ENCODE measurements at regions not wholly inside any gene's neighbourhood (a gene's known extent, or its start where the extent isn't known, plus 50 kb on each side); places are given as distances from the start of the nearest gene placed in this dataset.

DNA sequence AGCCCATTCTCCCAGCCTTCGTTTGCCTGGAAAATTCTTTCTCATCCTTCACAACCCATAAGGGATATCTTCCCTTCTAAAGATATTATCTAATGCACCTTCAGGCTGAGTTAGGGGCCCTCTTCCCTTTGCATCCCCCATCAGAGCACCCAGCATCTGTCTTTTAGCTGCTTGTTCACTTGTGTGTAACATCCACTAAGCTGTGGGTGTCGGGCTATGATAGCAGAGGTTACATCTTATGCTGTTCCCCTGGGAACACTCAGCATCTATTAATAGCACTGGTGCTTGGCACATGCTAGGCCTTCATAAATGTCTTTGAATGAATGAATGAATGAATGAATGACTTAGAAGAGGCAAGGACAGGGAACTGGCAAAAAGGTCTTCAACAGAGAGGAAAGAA, 131.8 kb downstream of the NUAK1 start:
- DNase-seq, result no peak
- FAIRE-seq, result no peak
- H3K9me3 ChIP-seq (ENCODE audit: control insufficient read depth in 2 of 3, insufficient read depth in 1 of 3, low read length in 3 of 3), result no peaks in the 10 kb centered on the region
- intact Hi-C loops (cut with DNase I), result no loop called here
- no peak overlapping the region for H3K27ac ChIP-seq (ENCODE audit: low read depth in 2 of 2, low read length in 2 of 2)
- no peaks in the 10 kb centered on the region for H3K36me3 ChIP-seq (ENCODE audit: control insufficient read depth in 2 of 3, insufficient read depth in 3 of 3, low read length in 3 of 3)
- no peak overlapping the region for H3K4me3 ChIP-seq (ENCODE audit: low read length in 3 of 3)
- H3K4me1 ChIP-seq (ENCODE audit: control insufficient read depth in 2 of 3, insufficient read depth in 2 of 3, low read depth in 1 of 3, low read length in 3 of 3), result no peaks in the 10 kb centered on the region
- TF ChIP-seq, protein P1, sequence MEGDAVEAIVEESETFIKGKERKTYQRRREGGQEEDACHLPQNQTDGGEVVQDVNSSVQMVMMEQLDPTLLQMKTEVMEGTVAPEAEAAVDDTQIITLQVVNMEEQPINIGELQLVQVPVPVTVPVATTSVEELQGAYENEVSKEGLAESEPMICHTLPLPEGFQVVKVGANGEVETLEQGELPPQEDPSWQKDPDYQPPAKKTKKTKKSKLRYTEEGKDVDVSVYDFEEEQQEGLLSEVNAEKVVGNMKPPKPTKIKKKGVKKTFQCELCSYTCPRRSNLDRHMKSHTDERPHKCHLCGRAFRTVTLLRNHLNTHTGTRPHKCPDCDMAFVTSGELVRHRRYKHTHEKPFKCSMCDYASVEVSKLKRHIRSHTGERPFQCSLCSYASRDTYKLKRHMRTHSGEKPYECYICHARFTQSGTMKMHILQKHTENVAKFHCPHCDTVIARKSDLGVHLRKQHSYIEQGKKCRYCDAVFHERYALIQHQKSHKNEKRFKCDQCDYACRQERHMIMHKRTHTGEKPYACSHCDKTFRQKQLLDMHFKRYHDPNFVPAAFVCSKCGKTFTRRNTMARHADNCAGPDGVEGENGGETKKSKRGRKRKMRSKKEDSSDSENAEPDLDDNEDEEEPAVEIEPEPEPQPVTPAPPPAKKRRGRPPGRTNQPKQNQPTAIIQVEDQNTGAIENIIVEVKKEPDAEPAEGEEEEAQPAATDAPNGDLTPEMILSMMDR (IDR thresholded peaks at IDR 0.05; ENCODE audit: borderline replicate concordance, extremely low read depth, insufficient read depth), result no peak
- H3K9ac ChIP-seq (ENCODE audit: low read length in 3 of 3), result no peak overlapping the region
- H3K27me3 ChIP-seq (ENCODE audit: control insufficient read depth, insufficient read depth, low read length), result no peaks in the 10 kb centered on the region

DNA sequence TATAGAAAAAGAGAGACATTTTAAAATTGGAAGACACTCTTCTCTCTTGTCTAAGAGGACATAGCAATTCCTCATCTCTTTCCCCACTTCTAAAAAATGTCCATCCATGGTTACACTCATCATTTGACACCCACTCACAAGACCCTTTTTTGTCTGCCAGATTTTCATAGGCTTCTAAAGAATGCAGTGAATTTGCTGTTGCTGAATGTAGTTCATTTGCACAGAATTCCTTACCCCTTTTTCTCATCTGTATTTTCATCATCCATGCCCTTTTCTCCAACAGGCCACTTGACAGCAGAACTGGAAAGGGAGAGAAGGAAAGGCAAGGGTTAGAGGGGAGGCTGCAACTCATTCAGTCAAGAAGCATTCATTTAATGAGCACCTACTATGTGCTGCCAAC, 128.0 kb downstream of the NUAK1 start:
- Histone ChIP-seq H3K9ac (ENCODE audit: low read length in 3 of 3) (no peak overlapping the region), H3K9me3 (ENCODE audit: control insufficient read depth in 2 of 3, insufficient read depth in 1 of 3, low read length in 3 of 3) (no peaks in the 10 kb centered on the region), H3K36me3 (ENCODE audit: control insufficient read depth in 2 of 3, insufficient read depth in 3 of 3, low read length in 3 of 3) (no peaks in the 10 kb centered on the region), H3K4me1 (ENCODE audit: control insufficient read depth in 2 of 3, insufficient read depth in 2 of 3, low read depth in 1 of 3, low read length in 3 of 3) (no peaks in the 10 kb centered on the region), H3K27me3 (ENCODE audit: control insufficient read depth, insufficient read depth, low read length) (no peaks in the 10 kb centered on the region), H3K4me3 (ENCODE audit: low read length in 3 of 3) (no peak overlapping the region), H3K27ac (ENCODE audit: low read depth in 2 of 2, low read length in 2 of 2) (no peak overlapping the region)
- DNase-seq, result no peak
- intact Hi-C loops (cut with DNase I), result no loop called here
- TF ChIP-seq, protein P1 (IDR thresholded peaks at IDR 0.05; ENCODE audit: borderline replicate concordance, extremely low read depth, insufficient read depth), result no peak
- no peak for FAIRE-seq

All from kidney (tissue), 13 donors.